SJSA1 (cell line): ENCODE measurements at regions not wholly inside any gene's neighbourhood (a gene's known extent, or its start where the extent isn't known, plus 50 kb on each side); places are given as distances from the start of the nearest gene placed in this dataset.
A peak's percentile ranks its signal among the peaks of the same experiment; 100 is the strongest.

Experiments used
- DNase-seq, 2 experiments: peaks; one replicate each; pipeline ENCODE4 v3.0.0-alpha.2; 2015 to 2020; ENCODE audit warnings: low spot score in 2 of 2, low read depth in 1 of 2
- H3K27ac ChIP-seq: fragments of 250-450 bp; sonication (Bioruptor Pico); 2 replicates; pipeline ENCODE4 v1.5.1; 2020; ENCODE audit warnings: mild to moderate bottlenecking, moderate library complexity
- H3K27me3 ChIP-seq: fragments of 250-450 bp; sonication (Bioruptor Pico); replicated peaks from 2 replicates; pipeline ENCODE4 v1.5.1; 2020; ENCODE audit warnings: mild to moderate bottlenecking, moderate library complexity
- H3K36me3 ChIP-seq: fragments of 250-450 bp; sonication (Bioruptor Pico); 2 replicates; pipeline ENCODE4 v1.5.1; 2020; ENCODE audit warnings: mild to moderate bottlenecking
- H3K4me1 ChIP-seq: fragments of 250-450 bp; sonication (Bioruptor Pico); replicated peaks from 2 replicates; pipeline ENCODE4 v1.6.1; 2021; ENCODE audit warnings: mild to moderate bottlenecking
- H3K4me3 ChIP-seq: fragments of 250-450 bp; sonication (Bioruptor Pico); 2 replicates; pipeline ENCODE4 v1.5.1; 2020; ENCODE audit warnings: mild to moderate bottlenecking
- H3K9me3 ChIP-seq: fragments of 250-450 bp; sonication (Bioruptor Pico); replicated peaks from 2 replicates; pipeline ENCODE4 v1.5.1; 2020; ENCODE audit warnings: mild to moderate bottlenecking

DNA sequence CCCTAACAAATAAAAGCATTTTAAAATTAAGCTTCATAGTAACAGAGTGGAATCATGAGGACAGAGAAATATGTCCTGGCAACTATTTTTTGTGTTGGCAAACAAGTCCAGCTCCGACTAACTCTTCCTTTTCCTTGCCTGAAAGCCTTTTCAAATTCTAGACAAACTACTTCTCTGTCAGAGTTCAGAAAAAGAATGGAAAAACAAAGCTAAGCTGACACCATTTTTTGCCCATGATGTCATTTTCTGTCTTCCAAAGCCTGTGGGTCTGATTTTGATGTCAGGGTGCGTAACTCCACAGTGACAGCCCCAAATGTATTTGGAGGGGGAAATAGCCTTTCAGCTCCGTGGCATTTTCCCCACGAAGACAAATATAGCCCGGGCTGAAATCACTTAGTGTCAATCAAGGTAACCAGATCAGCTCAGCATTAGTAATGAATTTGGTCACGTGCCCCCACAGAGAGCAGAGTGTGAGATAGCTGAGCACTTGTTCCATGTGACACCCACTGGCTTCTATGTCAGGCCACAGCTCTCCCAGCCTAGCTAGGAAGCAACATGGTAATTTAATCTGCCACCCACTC, 233.0 kb upstream of the SIX2 start:
- Histone ChIP-seq H3K4me3 (no peak overlapping the region), H3K36me3 (no peaks in the 10 kb centered on the region), H3K27me3 (no peaks in the 10 kb centered on the region), H3K4me1 (peaks cover 34% of the 10 kb centered on the region), H3K9me3 (no peaks in the 10 kb centered on the region), H3K27ac (no peak overlapping the region)
- no peak for DNase-seq

DNA sequence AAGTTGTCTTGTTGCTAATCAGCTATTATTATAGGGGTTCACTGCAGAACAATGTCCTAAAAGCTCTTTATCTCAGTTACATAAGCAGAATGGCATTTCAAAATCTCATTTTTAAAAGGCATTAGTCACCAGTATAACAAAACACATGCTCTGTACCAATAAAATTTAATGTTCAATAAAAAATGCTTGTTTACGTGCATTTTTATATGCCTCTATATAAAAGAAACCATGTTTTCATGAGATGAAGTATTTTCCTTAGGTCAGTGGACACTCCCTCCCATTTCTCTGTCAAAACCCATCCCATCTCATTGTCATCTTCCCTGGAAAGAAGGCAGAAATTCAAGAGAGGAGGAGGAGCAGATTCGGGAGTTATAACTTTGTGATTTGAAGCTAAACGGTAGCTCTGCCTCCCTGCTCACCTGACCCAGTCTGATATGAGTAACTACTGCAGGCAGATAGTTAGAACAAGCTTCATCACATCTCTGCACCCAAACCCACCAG, 231.9 kb upstream of the SIX2 start:
- Histone ChIP-seq H3K4me3 (no peak overlapping the region), H3K27ac (no peak overlapping the region), H3K4me1 (peaks cover 35% of the 10 kb centered on the region), H3K27me3 (no peaks in the 10 kb centered on the region), H3K9me3 (no peaks in the 10 kb centered on the region), H3K36me3 (no peaks in the 10 kb centered on the region)
- peak; percentile 8 to 22 for DNase-seq

GRCh38 chr2:45237850-45238542, 228.7 kb upstream of the SIX2 start:
- peaks cover 35% of the 10 kb centered on the region for H3K4me1 ChIP-seq
- H3K27me3 ChIP-seq = no peaks in the 10 kb centered on the region
- H3K9me3 ChIP-seq = no peaks in the 10 kb centered on the region
- peak; percentile 77 to 85 for DNase-seq
- peak overlapping the region; percentile 30 for H3K27ac ChIP-seq
- H3K36me3 ChIP-seq = no peaks in the 10 kb centered on the region
- H3K4me3 ChIP-seq = no peak overlapping the region

DNA sequence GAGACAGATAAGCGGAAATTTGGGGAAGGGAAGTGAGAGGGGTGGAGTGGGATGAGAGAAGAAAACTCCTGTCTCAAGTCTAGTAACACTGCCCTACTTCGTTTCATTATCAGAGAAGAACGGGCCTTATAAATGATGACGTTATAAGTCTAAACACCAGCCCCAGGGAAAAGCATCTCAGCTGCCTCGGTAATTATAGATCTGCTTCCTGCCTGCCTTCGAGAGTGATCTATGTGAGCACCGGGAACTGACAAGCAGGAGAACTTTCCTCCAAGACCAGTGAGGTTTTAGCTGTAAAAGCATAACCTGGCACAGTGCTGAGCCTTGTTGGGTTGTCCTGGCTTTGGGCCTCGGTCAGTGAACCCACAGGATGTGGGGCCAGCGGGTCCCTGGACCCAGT, 227.9 kb upstream of the SIX2 start:
- H3K27me3 ChIP-seq = no peaks in the 10 kb centered on the region
- peaks cover 32% of the 10 kb centered on the region for H3K4me1 ChIP-seq
- peak overlapping the region; percentile 25 for H3K27ac ChIP-seq
- no peak overlapping the region for H3K4me3 ChIP-seq
- peak in 1 of 2 experiments; percentile 16 for DNase-seq
- no peaks in the 10 kb centered on the region for H3K9me3 ChIP-seq
- H3K36me3 ChIP-seq = no peaks in the 10 kb centered on the region

GRCh38 chr2:45236268-45236667, 227.0 kb upstream of the SIX2 start:
- no peak for DNase-seq
- no peak overlapping the region for H3K27ac ChIP-seq

DNA sequence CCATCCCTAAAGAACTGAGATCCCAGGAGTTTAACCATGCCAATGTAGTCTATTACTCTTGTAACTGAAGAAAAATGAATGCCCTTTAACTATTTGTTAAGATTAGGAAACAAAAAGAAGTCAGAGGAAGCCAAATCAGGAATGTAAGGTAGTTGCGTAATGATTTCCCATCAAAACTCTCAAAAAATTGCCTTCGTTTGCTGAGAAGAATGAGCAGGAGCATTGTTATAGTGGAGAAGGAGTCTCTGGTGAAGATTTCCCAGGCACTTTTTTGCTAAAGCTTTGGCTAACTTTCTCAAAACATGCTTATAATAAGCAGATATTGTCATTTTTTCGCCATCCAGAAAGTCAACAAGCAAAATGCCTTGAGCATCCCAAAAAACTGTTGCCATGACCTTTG, 224.0 kb upstream of the SIX2 start:
- Histone ChIP-seq H3K27me3 (no peaks in the 10 kb centered on the region), H3K4me1 (peaks cover 11% of the 10 kb centered on the region), H3K27ac (no peak overlapping the region), H3K36me3 (no peaks in the 10 kb centered on the region), H3K9me3 (no peaks in the 10 kb centered on the region), H3K4me3 (no peak overlapping the region)
- no peak for DNase-seq

More at GRCh38 chr2:45236268-45236667, 227.0 kb upstream of the SIX2 start:
- Histone ChIP-seq H3K4me3 (no peak overlapping the region), H3K9me3 (no peaks in the 10 kb centered on the region), H3K36me3 (no peaks in the 10 kb centered on the region), H3K4me1 (peaks cover 25% of the 10 kb centered on the region), H3K27me3 (no peaks in the 10 kb centered on the region)

DNA sequence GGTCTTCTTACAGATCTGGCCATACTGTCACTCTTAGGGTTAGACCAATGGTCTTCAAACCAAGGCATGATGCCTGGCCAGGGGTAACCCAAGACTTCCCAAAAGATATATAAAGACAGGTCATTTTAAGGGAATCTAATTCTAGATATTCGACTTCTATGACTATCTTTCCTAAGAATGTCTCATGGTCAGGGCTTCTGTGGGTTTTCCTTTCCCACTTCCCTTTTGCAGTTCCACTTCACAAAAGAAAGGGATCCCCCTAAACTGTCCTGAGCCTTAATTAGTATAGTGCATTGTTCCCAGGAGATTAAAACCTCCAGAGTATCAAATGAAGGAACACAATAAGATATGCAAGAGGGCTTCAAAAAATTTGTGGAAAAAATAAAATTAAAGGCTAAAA, 223.6 kb upstream of the SIX2 start:
- Histone ChIP-seq H3K9me3 (no peaks in the 10 kb centered on the region), H3K27ac (no peak overlapping the region), H3K36me3 (no peaks in the 10 kb centered on the region), H3K27me3 (no peaks in the 10 kb centered on the region), H3K4me3 (no peak overlapping the region), H3K4me1 (peaks cover 7% of the 10 kb centered on the region)
- DNase-seq = no peak

- Histone ChIP-seq H3K36me3 (no peaks in the 10 kb centered on the region), H3K27me3 (no peaks in the 10 kb centered on the region), H3K4me3 (no peak overlapping the region), H3K4me1 (no peaks in the 10 kb centered on the region), H3K27ac (no peak overlapping the region), H3K9me3 (no peaks in the 10 kb centered on the region; the same call in 1 of the 2 replicates)
- no peak for DNase-seq
Measured at GRCh38 chr2:45229411-45229810, 220.2 kb upstream of the SIX2 start.

- H3K9me3 ChIP-seq = no peaks in the 10 kb centered on the region; the same call in 1 of the 2 replicates
- DNase-seq = no peak
- H3K36me3 ChIP-seq = no peaks in the 10 kb centered on the region
- no peaks in the 10 kb centered on the region for H3K27me3 ChIP-seq
- no peak overlapping the region for H3K4me3 ChIP-seq
- no peaks in the 10 kb centered on the region for H3K4me1 ChIP-seq
- H3K27ac ChIP-seq = no peak overlapping the region
Measured at GRCh38 chr2:45227347-45227746, 218.1 kb upstream of the SIX2 start.

- DNase-seq = no peak
- no peaks in the 10 kb centered on the region for H3K36me3 ChIP-seq
- no peak overlapping the region for H3K4me3 ChIP-seq
- H3K4me1 ChIP-seq = no peaks in the 10 kb centered on the region
- H3K27ac ChIP-seq = no peak overlapping the region
- no peaks in the 10 kb centered on the region for H3K27me3 ChIP-seq
- H3K9me3 ChIP-seq = no peaks in the 10 kb centered on the region; the same call in 1 of the 2 replicates
Measured at GRCh38 chr2:45224993-45225380, 215.7 kb upstream of the SIX2 start.

- Histone ChIP-seq H3K9me3 (no peaks in the 10 kb centered on the region; the same call in 1 of the 2 replicates), H3K27ac (no peak overlapping the region), H3K4me3 (no peak overlapping the region), H3K4me1 (no peaks in the 10 kb centered on the region), H3K27me3 (no peaks in the 10 kb centered on the region), H3K36me3 (no peaks in the 10 kb centered on the region)
- DNase-seq = no peak
Measured at GRCh38 chr2:45224321-45224992, 215.2 kb upstream of the SIX2 start.

DNA sequence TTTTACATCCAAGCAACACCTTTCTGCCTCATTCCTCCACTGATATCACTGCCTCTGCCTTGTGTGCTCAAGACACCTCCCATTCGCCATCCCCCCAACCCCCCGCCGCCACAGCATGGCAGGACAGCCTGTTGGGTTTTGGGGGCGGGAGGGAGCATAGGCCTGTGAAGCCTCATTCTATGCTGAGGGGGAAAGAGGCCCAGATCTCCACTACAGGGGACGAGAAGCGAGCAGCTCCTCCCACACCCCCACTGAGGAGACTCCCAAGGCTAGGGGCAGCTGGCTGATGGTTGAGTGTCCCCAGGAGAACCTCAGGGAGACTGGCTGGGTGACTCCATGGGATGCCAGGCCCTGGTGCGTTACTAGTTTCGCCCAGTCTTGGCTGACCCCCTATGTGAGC, 214.3 kb upstream of the SIX2 start:
- DNase-seq = no peak
- Histone ChIP-seq H3K9me3 (no peaks in the 10 kb centered on the region; the same call in 1 of the 2 replicates), H3K4me1 (no peaks in the 10 kb centered on the region), H3K27ac (no peak overlapping the region), H3K27me3 (no peaks in the 10 kb centered on the region), H3K36me3 (no peaks in the 10 kb centered on the region), H3K4me3 (no peak overlapping the region)

- H3K4me1 ChIP-seq = no peaks in the 10 kb centered on the region
- H3K36me3 ChIP-seq = no peaks in the 10 kb centered on the region
- H3K27me3 ChIP-seq = no peaks in the 10 kb centered on the region
- no peak overlapping the region for H3K27ac ChIP-seq
- H3K9me3 ChIP-seq = no peaks in the 10 kb centered on the region
- H3K4me3 ChIP-seq = no peak overlapping the region
- no peak for DNase-seq
Measured at GRCh38 chr2:45220227-45220626, 211.0 kb upstream of the SIX2 start.

DNA sequence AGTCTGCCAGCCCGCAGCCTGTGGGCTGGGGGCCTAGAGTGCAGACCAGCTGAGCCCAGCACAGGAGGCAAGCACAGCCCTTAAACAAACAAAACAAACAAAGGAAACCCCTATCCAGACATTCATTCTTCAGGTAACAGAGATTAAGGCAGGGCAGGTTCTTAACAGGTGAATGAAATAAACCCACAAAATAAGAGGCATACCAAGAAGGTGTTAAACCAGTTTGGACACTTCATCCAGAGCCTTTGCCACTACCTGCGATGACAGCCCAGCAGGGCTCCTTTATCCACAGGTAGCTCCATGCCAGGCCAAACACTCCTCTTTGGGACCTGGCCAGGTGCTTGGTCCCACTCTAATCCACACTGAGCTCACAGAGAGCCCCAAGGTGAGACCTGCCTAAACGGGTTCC, 209.7 kb upstream of the SIX2 start:
- Histone ChIP-seq H3K4me1 (no peaks in the 10 kb centered on the region), H3K27ac (no peak overlapping the region), H3K27me3 (no peaks in the 10 kb centered on the region), H3K9me3 (no peaks in the 10 kb centered on the region), H3K36me3 (no peaks in the 10 kb centered on the region), H3K4me3 (no peak overlapping the region)
- DNase-seq = no peak
